SK-N-SH (cell line): ENCODE measurements at regions not wholly inside any gene's neighbourhood (a gene's known extent, or its start where the extent isn't known, plus 50 kb on each side); places are given as distances from the start of the nearest gene placed in this dataset.

Experiments used
- CTCF ChIP-seq: fragments of 200-600 bp; sonication (generic); IDR thresholded peaks from 2 replicates; pipeline ENCODE4 v1.6.1; 2017; ENCODE audit warnings: antibody characterized with exemption, mild to moderate bottlenecking, moderate library complexity
- FOXJ3 ChIP-seq: sonication (generic); formaldehyde crosslinking; IDR thresholded peaks from 2 replicates; pipeline ENCODE4 v1.5.1; 2020; ENCODE audit warnings: mild to moderate bottlenecking, missing genetic modification reagents
- NRF1 ChIP-seq: IDR thresholded peaks from 2 replicates; pipeline ENCODE4 v1.6.1; 2012; ENCODE audit warnings: low read depth, mild to moderate bottlenecking, low read length
- RFX5 ChIP-seq: IDR thresholded peaks from 2 replicates; pipeline ENCODE4 v1.6.1; 2012; ENCODE audit warnings: mild to moderate bottlenecking, improper control_type of control experiment, low read length

- TF ChIP-seq CTCF (no peak), RFX5 (no peak), FOXJ3 (CRISPR knock-in tag) (no peak), NRF1 (no peak)
Observed at GRCh38 chr18:55093808-55094207, 134.5 kb upstream of the CCDC68 start.
